BLaER1 (cell line): ENCODE measurements at regions not wholly inside any gene's neighbourhood (a gene's known extent, or its start where the extent isn't known, plus 50 kb on each side); places are given as distances from the start of the nearest gene placed in this dataset.
A peak's percentile ranks its signal among the peaks of the same experiment; 100 is the strongest.

Experiments used
- H3K27ac ChIP-seq: shearing (Covaris generic); formaldehyde crosslinking; 2 replicates; pipeline ENCODE4 v1.8.1; 2022
- H3K27me3 ChIP-seq: shearing (Covaris generic); formaldehyde crosslinking; 2 replicates; pipeline ENCODE4 v1.8.1; 2022
- H3K36me3 ChIP-seq: shearing (Covaris generic); formaldehyde crosslinking; 2 replicates; pipeline ENCODE4 v1.8.1; 2022
- H3K4me1 ChIP-seq: shearing (Covaris generic); formaldehyde crosslinking; 2 replicates; pipeline ENCODE4 v1.8.1; 2022
- H3K4me2 ChIP-seq: shearing (Covaris generic); formaldehyde crosslinking; 2 replicates; pipeline ENCODE4 v1.8.1; 2022
- H3K4me3 ChIP-seq: shearing (Covaris generic); formaldehyde crosslinking; 2 replicates; pipeline ENCODE4 v1.8.1; 2022
- H3K9ac ChIP-seq: shearing (Covaris generic); formaldehyde crosslinking; 2 replicates; pipeline ENCODE4 v1.8.1; 2022
- H3K9me3 ChIP-seq: shearing (Covaris generic); formaldehyde crosslinking; 2 replicates; pipeline ENCODE4 v1.8.1; 2022
- H4K20me1 ChIP-seq: shearing (Covaris generic); formaldehyde crosslinking; 2 replicates; pipeline ENCODE4 v1.8.1; 2022
- Cebpa-rat ChIP-seq: shearing (Covaris generic); IDR thresholded peaks from 2 replicates; pipeline ENCODE4 v1.8.1; 2022

DNA sequence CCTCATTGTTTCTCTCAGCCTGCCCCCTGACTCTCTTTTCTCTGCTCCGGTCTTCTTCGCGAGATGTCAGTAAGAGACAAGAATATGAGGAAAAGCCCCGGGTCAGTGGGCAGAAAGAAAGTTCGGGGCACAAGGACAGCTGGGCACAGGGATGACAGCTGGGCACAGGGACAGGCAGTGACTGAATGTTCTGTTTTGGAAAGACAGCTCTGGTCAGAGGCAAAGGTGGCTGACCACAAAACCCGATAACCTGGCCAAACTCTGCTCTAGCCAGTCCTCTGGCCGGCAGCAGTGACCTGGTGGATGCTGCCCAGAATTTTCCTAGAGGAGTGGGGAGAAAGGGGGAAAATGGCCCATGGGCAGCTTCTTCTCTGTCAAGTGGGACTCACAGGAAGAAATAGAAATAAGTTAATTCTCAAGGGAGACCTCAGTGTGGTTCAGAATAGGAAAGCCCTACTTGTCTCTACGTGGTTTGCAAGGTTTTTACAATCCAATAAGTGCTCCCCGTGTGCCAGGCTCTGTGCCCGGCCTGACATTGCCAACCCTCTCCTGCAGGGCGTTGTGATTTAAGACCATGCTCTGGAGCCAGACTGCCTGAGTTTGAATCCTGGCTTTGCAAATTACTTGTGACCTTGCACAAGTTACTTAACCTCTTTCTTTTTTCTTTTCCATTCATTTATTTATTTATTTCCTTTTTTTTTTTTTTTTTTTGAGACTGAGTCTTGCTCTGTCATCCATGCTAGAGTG lies 110.6 kb upstream of the ZNF716 start:
- no peak overlapping the region for H3K9ac ChIP-seq
- TF ChIP-seq Cebpa-rat: no peak
- H3K9me3 ChIP-seq: peaks cover 2% of the 10 kb centered on the region
- no peak overlapping the region for H3K27ac ChIP-seq
- no peaks in the 10 kb centered on the region for H3K36me3 ChIP-seq
- H3K4me2 ChIP-seq: 0 out of 2 replicates have a peak overlapping the region, but pooled peaks have one; percentile 7
- no peaks in the 10 kb centered on the region for H4K20me1 ChIP-seq
- H3K4me1 ChIP-seq: peaks cover 8% of the 10 kb centered on the region
- H3K27me3 ChIP-seq: no peaks in the 10 kb centered on the region
- H3K4me3 ChIP-seq: no peak overlapping the region

DNA sequence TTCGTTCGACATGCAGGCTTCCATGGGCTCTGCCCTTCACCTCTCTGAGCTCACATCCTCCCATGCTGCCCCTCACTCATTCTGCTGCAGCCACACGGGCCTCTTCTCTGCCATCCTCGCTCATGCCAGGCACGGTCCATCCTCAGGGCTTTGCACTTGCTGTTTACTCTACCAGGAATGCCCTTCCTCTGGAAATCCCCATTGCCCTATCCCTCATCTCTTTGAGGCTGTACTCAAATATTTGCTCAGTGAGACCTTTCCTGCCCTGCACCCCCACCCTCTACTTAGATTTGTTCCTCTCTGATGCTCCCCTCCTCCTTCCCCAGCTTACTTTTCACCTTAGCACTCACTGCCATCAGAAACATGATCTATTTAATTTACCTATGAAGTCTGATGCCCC lies 107.0 kb upstream of the ZNF716 start:
- peaks cover 8% of the 10 kb centered on the region for H3K4me1 ChIP-seq
- H3K9me3 ChIP-seq: no peaks in the 10 kb centered on the region
- TF ChIP-seq Cebpa-rat: no peak
- no peaks in the 10 kb centered on the region for H3K36me3 ChIP-seq
- H3K27ac ChIP-seq: no peak overlapping the region
- no peak overlapping the region for H3K9ac ChIP-seq
- H4K20me1 ChIP-seq: no peaks in the 10 kb centered on the region
- no peak overlapping the region for H3K4me2 ChIP-seq
- H3K27me3 ChIP-seq: no peaks in the 10 kb centered on the region
- H3K4me3 ChIP-seq: no peak overlapping the region

DNA sequence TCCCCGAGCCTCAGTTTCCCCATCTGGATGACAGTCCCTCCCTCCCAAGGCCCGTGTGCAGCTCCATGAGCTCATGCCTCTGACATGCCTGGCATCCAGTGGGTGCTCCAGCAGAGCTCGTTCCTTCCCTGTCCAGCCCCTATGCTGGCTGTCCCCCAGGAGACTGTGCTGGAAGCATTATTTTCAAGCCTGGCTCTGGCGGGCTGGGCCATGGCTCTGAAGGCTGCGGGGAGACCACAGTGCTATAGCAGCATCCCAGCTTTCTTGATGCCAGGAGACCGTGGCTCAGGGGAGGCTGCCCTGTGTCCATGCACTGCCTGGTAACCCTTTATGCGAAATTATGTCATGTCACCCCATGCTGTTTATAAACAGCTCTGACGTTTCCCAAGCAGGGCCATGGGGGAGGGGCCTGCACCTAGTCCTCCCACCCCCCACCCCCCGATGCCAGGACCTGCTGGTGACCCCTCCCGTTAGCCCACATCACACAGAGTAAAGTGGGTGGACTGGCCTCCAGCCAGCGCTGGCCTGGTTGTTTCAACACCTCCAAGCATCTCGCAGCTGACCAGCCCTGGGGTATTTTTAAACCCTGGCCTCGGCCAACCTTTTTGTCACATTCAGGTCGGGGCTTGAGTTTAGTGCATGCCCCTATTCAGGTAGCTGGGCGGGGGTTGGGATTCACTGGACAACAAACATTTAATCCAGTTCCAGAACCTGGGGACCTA lies 105.9 kb upstream of the ZNF716 start:
- H3K9ac ChIP-seq: no peak overlapping the region
- no peak overlapping the region for H3K4me2 ChIP-seq
- no peak overlapping the region for H3K4me3 ChIP-seq
- TF ChIP-seq Cebpa-rat: no peak
- H3K27me3 ChIP-seq: no peaks in the 10 kb centered on the region
- 0 out of 2 replicates have a peak, but pooled peaks cover 4% of the 10 kb centered on the region for H3K9me3 ChIP-seq
- no peaks in the 10 kb centered on the region for H3K36me3 ChIP-seq
- no peaks in the 10 kb centered on the region for H4K20me1 ChIP-seq
- peaks cover 7% of the 10 kb centered on the region for H3K4me1 ChIP-seq
- H3K27ac ChIP-seq: no peak overlapping the region

- no peaks in the 10 kb centered on the region for H3K4me1 ChIP-seq
- no peak overlapping the region for H3K4me2 ChIP-seq
- TF ChIP-seq Cebpa-rat: no peak
- H3K9me3 ChIP-seq: 0 out of 2 replicates have a peak, but pooled peaks cover 6% of the 10 kb centered on the region
- H4K20me1 ChIP-seq: no peaks in the 10 kb centered on the region
- H3K27me3 ChIP-seq: no peaks in the 10 kb centered on the region
- H3K36me3 ChIP-seq: no peaks in the 10 kb centered on the region
- no peak overlapping the region for H3K4me3 ChIP-seq
- H3K27ac ChIP-seq: no peak overlapping the region
- H3K9ac ChIP-seq: no peak overlapping the region
Observed at GRCh38 chr7:57344957-57345356, 105.0 kb upstream of the ZNF716 start.

GRCh38 chr7:57348646-57349269 lies 101.2 kb upstream of the ZNF716 start:
- no peaks in the 10 kb centered on the region for H3K4me1 ChIP-seq
- TF ChIP-seq Cebpa-rat: no peak
- no peaks in the 10 kb centered on the region for H4K20me1 ChIP-seq

DNA sequence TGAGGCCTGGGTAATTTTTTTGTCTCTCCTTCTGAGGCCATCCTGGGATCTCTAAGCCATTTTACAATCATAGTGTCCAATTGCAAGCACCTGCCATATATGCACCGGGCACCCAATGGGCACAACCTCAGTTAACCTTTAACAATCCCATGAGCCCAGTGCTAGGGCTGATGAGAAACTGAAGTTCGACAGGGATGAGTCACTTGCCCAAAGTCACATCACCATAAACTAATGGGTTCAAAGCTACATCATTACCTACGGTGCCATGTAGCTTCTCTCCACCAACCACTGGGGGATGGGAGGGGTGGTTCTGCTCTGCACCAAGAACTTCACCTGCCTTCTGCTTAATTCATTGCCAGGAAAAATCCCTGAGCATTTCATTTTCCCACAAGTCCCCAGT lies 95.8 kb upstream of the ZNF716 start:
- Histone ChIP-seq H3K27ac (no peak overlapping the region), H4K20me1 (no peaks in the 10 kb centered on the region), H3K9ac (no peak overlapping the region), H3K4me2 (no peak overlapping the region), H3K4me3 (no peak overlapping the region), H3K27me3 (no peaks in the 10 kb centered on the region), H3K36me3 (no peaks in the 10 kb centered on the region), H3K9me3 (peaks cover 53% of the 10 kb centered on the region), H3K4me1 (no peaks in the 10 kb centered on the region)
- TF ChIP-seq Cebpa-rat: no peak

More at GRCh38 chr7:57348646-57349269, 101.2 kb upstream of the ZNF716 start:
- Histone ChIP-seq H3K9ac (no peak overlapping the region), H3K27ac (no peak overlapping the region), H3K9me3 (peaks cover 29% of the 10 kb centered on the region), H3K27me3 (no peaks in the 10 kb centered on the region), H3K4me3 (no peak overlapping the region), H3K36me3 (no peaks in the 10 kb centered on the region), H3K4me2 (no peak overlapping the region)

DNA sequence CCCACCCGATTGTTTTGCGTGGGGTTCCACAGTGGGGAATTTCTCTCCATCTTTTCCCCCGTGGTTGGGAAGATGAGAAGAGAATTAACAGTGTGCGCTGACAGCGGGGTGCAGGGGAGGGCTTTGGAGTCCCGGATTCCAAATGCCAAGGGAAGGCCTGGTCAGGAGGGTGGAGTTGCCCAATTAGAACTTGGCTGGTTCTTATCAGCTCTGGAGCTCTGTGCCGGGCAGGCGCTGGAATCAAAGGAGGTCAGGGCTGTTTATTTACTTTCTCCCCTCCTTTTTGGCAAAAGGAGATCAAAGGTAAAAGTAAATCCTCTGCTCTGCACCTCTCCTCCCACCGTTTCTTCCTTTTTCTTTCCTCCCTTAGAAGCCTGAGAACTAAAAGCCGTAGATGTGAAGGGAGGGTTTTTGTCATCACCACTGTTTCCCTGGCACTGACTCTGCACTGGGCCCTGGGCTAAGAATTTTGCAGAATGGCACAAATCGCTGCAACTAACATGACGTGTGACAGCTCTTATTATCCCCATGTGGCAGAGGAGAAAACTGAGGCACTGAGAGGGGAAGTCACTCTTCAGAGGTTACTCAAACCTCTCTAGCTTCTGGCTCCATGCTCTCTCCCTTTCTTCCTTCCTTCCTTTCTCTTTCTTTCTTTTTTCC lies 95.2 kb upstream of the ZNF716 start:
- Histone ChIP-seq H3K4me3 (no peak overlapping the region), H3K27me3 (no peaks in the 10 kb centered on the region), H4K20me1 (no peaks in the 10 kb centered on the region), H3K4me1 (no peaks in the 10 kb centered on the region), H3K9me3 (peaks cover 59% of the 10 kb centered on the region), H3K9ac (no peak overlapping the region), H3K4me2 (no peak overlapping the region), H3K27ac (no peak overlapping the region), H3K36me3 (no peaks in the 10 kb centered on the region)
- no peak for TF ChIP-seq Cebpa-rat

DNA sequence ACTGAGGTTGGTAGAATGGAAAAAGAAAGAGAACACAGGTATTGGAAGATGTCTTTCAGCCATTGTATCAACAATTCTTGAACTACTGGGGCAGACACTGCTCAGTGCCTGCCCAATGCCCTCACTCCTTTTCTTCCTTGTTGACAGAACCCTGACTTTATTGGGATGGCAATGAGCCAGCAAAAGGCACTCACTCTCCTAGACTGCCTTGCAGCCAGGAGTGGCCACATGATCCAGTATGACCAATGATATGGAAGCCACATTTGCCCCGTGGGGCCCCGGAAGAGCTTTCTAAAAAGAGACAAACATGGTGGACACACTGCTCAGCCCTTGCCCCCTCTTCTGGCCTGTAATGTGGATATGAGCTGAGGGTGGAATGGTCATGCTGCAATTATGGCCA lies 88.6 kb upstream of the ZNF716 start:
- H3K9ac ChIP-seq: no peak overlapping the region
- H3K4me2 ChIP-seq: no peak overlapping the region
- no peaks in the 10 kb centered on the region for H3K27me3 ChIP-seq
- no peaks in the 10 kb centered on the region for H3K4me1 ChIP-seq
- H3K9me3 ChIP-seq: peaks cover 35% of the 10 kb centered on the region
- no peaks in the 10 kb centered on the region for H4K20me1 ChIP-seq
- H3K36me3 ChIP-seq: no peaks in the 10 kb centered on the region
- no peak for TF ChIP-seq Cebpa-rat
- no peak overlapping the region for H3K4me3 ChIP-seq
- H3K27ac ChIP-seq: no peak overlapping the region

- Histone ChIP-seq H3K4me3 (no peak overlapping the region), H3K36me3 (no peaks in the 10 kb centered on the region), H3K9ac (no peak overlapping the region), H4K20me1 (no peaks in the 10 kb centered on the region), H3K27ac (no peak overlapping the region), H3K4me1 (no peaks in the 10 kb centered on the region), H3K9me3 (peaks cover 30% of the 10 kb centered on the region), H3K27me3 (no peaks in the 10 kb centered on the region), H3K4me2 (no peak overlapping the region)
- no peak for TF ChIP-seq Cebpa-rat
Observed at GRCh38 chr7:57362868-57363267, 87.1 kb upstream of the ZNF716 start.

GRCh38 chr7:57363321-57363720 lies 86.7 kb upstream of the ZNF716 start:
- Histone ChIP-seq H3K4me1 (no peaks in the 10 kb centered on the region), H3K9me3 (peaks cover 26% of the 10 kb centered on the region), H3K27me3 (no peaks in the 10 kb centered on the region), H4K20me1 (no peaks in the 10 kb centered on the region), H3K4me2 (no peak overlapping the region), H3K9ac (no peak overlapping the region), H3K4me3 (no peak overlapping the region), H3K27ac (no peak overlapping the region), H3K36me3 (no peaks in the 10 kb centered on the region)
- TF ChIP-seq Cebpa-rat: no peak
